Neuronal stem cell (in vitro differentiated cells): ENCODE measurements at regions not wholly inside any gene's neighbourhood (a gene's known extent, or its start where the extent isn't known, plus 50 kb on each side); places are given as distances from the start of the nearest gene placed in this dataset.

Experiments used
- DNase-seq: peaks from one replicate; pipeline ENCODE4 v3.0.0-alpha.2; 2013; ENCODE audit warnings: low spot score
- H2AFZ ChIP-seq: one replicate; pipeline ENCODE4 v1.6.1; 2013; ENCODE audit warnings: mild to moderate bottlenecking, low read length, inconsistent platforms
- H2AK5ac ChIP-seq: 2 replicates; pipeline ENCODE4 v1.6.1; 2013; ENCODE audit warnings: low read depth, mild to moderate bottlenecking, inconsistent platforms, low read length, moderate library complexity, mixed read lengths
- H2BK120ac ChIP-seq: 2 replicates; pipeline ENCODE4 v1.6.1; 2013; ENCODE audit warnings: low read depth, mild to moderate bottlenecking, inconsistent platforms, low read length, moderate library complexity, mixed read lengths
- H2BK12ac ChIP-seq: one replicate; pipeline ENCODE4 v1.6.1; 2013; ENCODE audit warnings: low read length, inconsistent platforms
- H2BK15ac ChIP-seq: 2 replicates; pipeline ENCODE4 v1.6.1; 2013; ENCODE audit warnings: mild to moderate bottlenecking, low read length, inconsistent platforms, mixed read lengths
- H2BK5ac ChIP-seq: one replicate; pipeline ENCODE4 v1.6.1; 2013; ENCODE audit warnings: inconsistent platforms, mild to moderate bottlenecking, low read length, moderate library complexity
- H3K14ac ChIP-seq: one replicate; pipeline ENCODE4 v1.6.1; 2013; ENCODE audit warnings: low read length, inconsistent platforms
- H3K18ac ChIP-seq: 2 replicates; pipeline ENCODE4 v1.6.1; 2013; ENCODE audit warnings: low read length, inconsistent platforms
- H3K23ac ChIP-seq: 2 replicates; pipeline ENCODE4 v1.6.1; 2013; ENCODE audit warnings: low read depth, mild to moderate bottlenecking, mixed read lengths, low read length, inconsistent platforms; ENCODE audit not compliant: poor library complexity
- H3K27ac ChIP-seq: replicated peaks from 3 replicates; pipeline ENCODE4 v1.5.1; 2013; ENCODE audit warnings: low read length, inconsistent platforms
- H3K27me3 ChIP-seq, 3 experiments: 2 replicates each; pipeline ENCODE4 v1.6.1; 2013; ENCODE audit warnings: low read length in 3 of 3, mild to moderate bottlenecking in 2 of 3, inconsistent platforms in 1 of 3, low read depth in 1 of 3, mixed read lengths in 1 of 3, moderate library complexity in 1 of 3; ENCODE audit not compliant: control insufficient read depth in 3 of 3, insufficient read depth in 3 of 3
- H3K36me3 ChIP-seq, 2 donors: replicated peaks in 1 of 2; 2 replicates each; pipeline ENCODE4 v1.6.1; 2013; ENCODE audit warnings: low read length in 2 of 2; ENCODE audit not compliant: control insufficient read depth in 2 of 2, insufficient read depth in 2 of 2
- H3K4ac ChIP-seq: 2 replicates; pipeline ENCODE4 v1.6.1; 2013; ENCODE audit warnings: inconsistent platforms, mild to moderate bottlenecking, low read length, moderate library complexity
- H3K4me1 ChIP-seq, 2 donors: 1 replicate in 1 of 2; 2 replicates in 1 of 2; pipeline ENCODE4 v1.6.1; 2013; ENCODE audit warnings: low read length in 2 of 2, low read depth in 1 of 2; ENCODE audit not compliant: control insufficient read depth in 2 of 2, insufficient read depth in 1 of 2
- H3K4me2 ChIP-seq: one replicate; pipeline ENCODE4 v1.6.1; 2013; ENCODE audit warnings: mild to moderate bottlenecking, low read length, inconsistent platforms; ENCODE audit not compliant: insufficient read depth, poor library complexity, severe bottlenecking
- H3K4me3 ChIP-seq, 2 donors: 2 replicates each; pipeline ENCODE4 v1.5.1; 2013; ENCODE audit warnings: low read length in 2 of 2, mild to moderate bottlenecking in 2 of 2, inconsistent platforms in 1 of 2, moderate library complexity in 1 of 2
- H3K79me1 ChIP-seq: one replicate; pipeline ENCODE4 v1.6.1; 2013; ENCODE audit warnings: low read depth, mild to moderate bottlenecking, inconsistent platforms, low read length, moderate library complexity
- H3K9ac ChIP-seq: one replicate; pipeline ENCODE4 v1.6.1; 2013; ENCODE audit warnings: mild to moderate bottlenecking, low read depth, low read length, inconsistent platforms; ENCODE audit not compliant: poor library complexity
- H3K9me3 ChIP-seq, 2 donors: replicated peaks in 1 of 2; 2 replicates each; pipeline versions ENCODE3 to v1.6.1; 2013; ENCODE audit warnings: low read length in 2 of 2, mild to moderate bottlenecking in 2 of 2, inconsistent platforms in 1 of 2, low read depth in 1 of 2, mixed read lengths in 1 of 2, moderate library complexity in 1 of 2; ENCODE audit not compliant: control insufficient read depth in 2 of 2, insufficient read depth in 1 of 2
- H4K8ac ChIP-seq: one replicate; pipeline ENCODE4 v1.6.1; 2013; ENCODE audit warnings: low read depth, mild to moderate bottlenecking, inconsistent platforms, low read length, moderate library complexity
- H4K91ac ChIP-seq: one replicate; pipeline ENCODE4 v1.6.1; 2013; ENCODE audit warnings: low read length, low read depth, mild to moderate bottlenecking, inconsistent platforms; ENCODE audit not compliant: poor library complexity
- WGBS, 2 donors: extraction: QIAGEN DNeasy Blood & Tissue Kit; methylation state at CpG; one replicate each; pipeline ENCODE4 v1.1.7; 2013; ENCODE audit warnings: missing lambda C conversion rate in 2 of 2, mixed read lengths in 1 of 2; ENCODE audit not compliant: insufficient read length in 2 of 2, insufficient replicate concordance in 1 of 2; ENCODE audit errors: extremely low coverage in 2 of 2; 5-methylcytosine and 5-hydroxymethylcytosine counted together

DNA sequence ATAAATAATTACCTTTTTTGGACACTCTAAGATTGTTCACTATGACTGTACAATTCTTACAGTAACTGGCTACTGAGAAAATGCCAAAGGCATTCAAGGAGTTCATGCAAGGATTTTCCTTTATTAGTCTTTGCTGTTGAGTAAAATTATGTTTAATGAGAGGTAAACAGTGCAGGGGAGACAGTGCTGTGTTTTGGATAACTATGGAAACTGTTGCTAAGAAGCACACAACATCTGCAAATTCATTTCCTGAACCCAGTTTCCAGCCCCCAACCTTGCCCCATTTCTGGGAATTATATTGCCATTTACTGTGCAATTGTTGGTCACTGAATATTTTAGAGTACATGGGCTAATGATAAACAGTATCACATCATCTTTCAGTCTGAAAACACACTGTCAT is 1005.8 kb downstream of the TRHDE start:
- Histone ChIP-seq H4K91ac (no peak overlapping the region), H3K4me2 (no peak overlapping the region), H3K27ac (no peak overlapping the region), H2AK5ac (no peak overlapping the region), H4K8ac (no peak overlapping the region), H3K9me3 (no peaks in the 10 kb centered on the region), H3K14ac (no peak overlapping the region), H3K4ac (no peak overlapping the region), H2BK5ac (no peak overlapping the region), H2AFZ (no peak overlapping the region), H3K27me3 (no peaks in the 10 kb centered on the region), H3K23ac (no peak overlapping the region), H2BK120ac (no peak overlapping the region), H3K4me3 (no peak overlapping the region), H3K9ac (no peak overlapping the region), H3K79me1 (no peaks in the 10 kb centered on the region), H3K36me3 (no peaks in the 10 kb centered on the region), H3K4me1 (no peaks in the 10 kb centered on the region), H2BK12ac (no peak overlapping the region), H3K18ac (no peak overlapping the region), H2BK15ac (no peak overlapping the region)
- DNase-seq, result no peak

DNA sequence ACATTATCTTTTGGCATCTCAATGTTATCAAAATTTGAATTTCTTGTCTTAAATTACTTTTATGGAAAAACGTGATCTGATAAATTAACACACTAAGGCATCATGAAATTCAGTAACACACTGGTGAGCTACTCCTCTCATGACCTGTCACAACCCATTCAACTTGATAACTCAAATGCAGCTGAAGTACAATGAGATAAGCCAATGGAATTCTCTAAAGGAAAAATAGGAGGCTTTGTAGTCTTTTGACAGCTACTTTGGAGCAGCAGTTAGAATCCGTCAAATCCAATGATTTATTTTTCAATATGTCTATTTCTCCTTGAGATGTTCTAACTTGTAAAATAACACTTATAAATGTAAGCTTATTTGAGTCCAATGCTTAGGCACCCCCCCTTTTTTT is 1029.4 kb downstream of the TRHDE start:
- Histone ChIP-seq H3K23ac (no peak overlapping the region), H3K14ac (no peak overlapping the region), H4K91ac (no peak overlapping the region), H3K18ac (no peak overlapping the region), H2BK120ac (no peak overlapping the region), H3K4me2 (no peak overlapping the region), H3K27ac (no peak overlapping the region), H3K4ac (no peak overlapping the region), H3K9me3 (no peaks in the 10 kb centered on the region), H2AFZ (no peak overlapping the region), H3K9ac (no peak overlapping the region), H2AK5ac (no peak overlapping the region), H2BK12ac (no peak overlapping the region), H2BK5ac (no peak overlapping the region), H3K79me1 (no peaks in the 10 kb centered on the region), H3K27me3 (no peaks in the 10 kb centered on the region), H2BK15ac (no peak overlapping the region), H3K4me3 (no peak overlapping the region), H4K8ac (no peak overlapping the region), H3K36me3 (no peaks in the 10 kb centered on the region), H3K4me1 (no peaks in the 10 kb centered on the region)
- WGBS, 2 donors, result no CpG with 5 or more reads among the region's 2 CpGs
- no peak for DNase-seq

DNA sequence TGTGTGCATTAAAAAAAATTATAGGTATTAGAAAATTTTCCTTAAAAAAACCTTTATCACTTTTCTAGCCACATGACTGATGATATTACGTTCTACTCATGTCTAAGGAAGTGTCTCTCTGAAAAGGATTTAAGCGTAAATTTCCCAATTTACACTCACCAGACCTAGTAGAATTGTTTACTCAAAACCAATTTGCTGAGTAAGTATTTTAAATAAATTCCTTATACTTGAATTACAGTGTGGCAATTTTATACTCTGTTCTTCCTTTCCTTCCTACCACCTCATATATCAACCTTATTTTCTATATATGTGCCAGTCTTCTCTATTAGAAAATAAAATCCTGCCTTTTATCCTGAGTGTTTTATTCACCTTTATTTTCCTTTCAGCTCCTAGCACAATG is 1035.1 kb downstream of the TRHDE start:
- H4K91ac ChIP-seq, result no peak overlapping the region
- no peaks in the 10 kb centered on the region for H3K36me3 ChIP-seq
- H3K4me3 ChIP-seq, result no peak overlapping the region
- H2AK5ac ChIP-seq, result no peak overlapping the region
- H3K9me3 ChIP-seq, result no peaks in the 10 kb centered on the region
- H2BK12ac ChIP-seq, result no peak overlapping the region
- whole genome bisulfite sequencing, 2 donors, result no CpG with 5 or more reads among the region's 2 CpGs
- no peak overlapping the region for H2AFZ ChIP-seq
- no peak overlapping the region for H4K8ac ChIP-seq
- H3K4me1 ChIP-seq, result no peaks in the 10 kb centered on the region
- H2BK120ac ChIP-seq, result no peak overlapping the region
- DNase-seq, result no peak
- H3K27ac ChIP-seq, result no peak overlapping the region
- H3K23ac ChIP-seq, result no peak overlapping the region
- H3K9ac ChIP-seq, result no peak overlapping the region
- no peak overlapping the region for H3K14ac ChIP-seq
- no peak overlapping the region for H2BK15ac ChIP-seq
- no peak overlapping the region for H3K18ac ChIP-seq
- no peaks in the 10 kb centered on the region for H3K79me1 ChIP-seq
- H3K4ac ChIP-seq, result no peak overlapping the region
- H3K4me2 ChIP-seq, result no peak overlapping the region
- H2BK5ac ChIP-seq, result no peak overlapping the region
- H3K27me3 ChIP-seq, result no peaks in the 10 kb centered on the region

DNA sequence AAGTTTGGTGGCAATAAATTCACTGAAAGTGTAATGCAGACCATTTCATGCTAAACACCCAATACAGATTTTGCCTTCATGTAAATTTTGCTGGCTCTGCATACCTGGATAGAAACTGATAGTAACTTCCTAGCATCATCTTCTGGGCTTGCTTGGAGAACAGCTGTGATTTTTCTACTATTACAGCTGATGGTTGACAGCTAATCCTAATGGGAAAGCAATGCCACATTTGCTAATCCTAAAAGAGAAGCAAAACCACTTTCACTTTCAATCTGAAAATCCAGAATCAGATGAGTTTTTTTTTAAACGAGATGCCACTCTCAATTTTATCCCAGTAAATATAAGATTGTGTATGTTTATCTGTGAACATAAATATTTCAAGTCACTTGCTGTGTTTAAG is 1035.9 kb downstream of the TRHDE start:
- Histone ChIP-seq H3K18ac (no peak overlapping the region), H3K4ac (no peak overlapping the region), H2BK12ac (no peak overlapping the region), H4K91ac (no peak overlapping the region), H3K79me1 (no peaks in the 10 kb centered on the region), H2BK120ac (no peak overlapping the region), H3K23ac (no peak overlapping the region), H2BK5ac (no peak overlapping the region), H3K4me3 (no peak overlapping the region), H3K36me3 (no peaks in the 10 kb centered on the region), H3K27me3 (no peaks in the 10 kb centered on the region), H3K4me2 (no peak overlapping the region), H2AK5ac (no peak overlapping the region), H3K27ac (no peak overlapping the region), H3K14ac (no peak overlapping the region), H3K9me3 (no peaks in the 10 kb centered on the region), H4K8ac (no peak overlapping the region), H2BK15ac (no peak overlapping the region), H3K4me1 (no peaks in the 10 kb centered on the region), H2AFZ (no peak overlapping the region), H3K9ac (no peak overlapping the region)
- no peak for DNase-seq
- WGBS, 2 donors, result no CpG with 5 or more reads among the region's 1 CpG
